HEK293T (cell line): ENCODE measurements at regions not wholly inside any gene's neighbourhood (a gene's known extent, or its start where the extent isn't known, plus 50 kb on each side); places are given as distances from the start of the nearest gene placed in this dataset.

Source experiments
- BHLHE40 ChIP-seq: fragments of 450-650 bp; IDR thresholded peaks from 2 replicates; pipeline ENCODE4 v1.6.1; 2016; ENCODE audit warnings: mild to moderate bottlenecking, moderate library complexity, borderline replicate concordance
- FOXK2 ChIP-seq: fragments of 450-650 bp; IDR thresholded peaks from 2 replicates; pipeline ENCODE4 v1.6.1; 2016; ENCODE audit warnings: mild to moderate bottlenecking
- FOXM1 ChIP-seq: fragments of 450-650 bp; IDR thresholded peaks from 2 replicates; pipeline ENCODE4 v1.6.1; 2017; ENCODE audit warnings: mild to moderate bottlenecking, borderline replicate concordance
- L3MBTL2 ChIP-seq: fragments of 450-650 bp; conservative IDR thresholded peaks from 2 replicates; pipeline ENCODE4 v1.6.1; 2016; ENCODE audit warnings: mild to moderate bottlenecking
- LEF1 ChIP-seq: fragments of 450-650 bp; IDR thresholded peaks from 2 replicates; pipeline ENCODE4 v1.6.1; 2017; ENCODE audit warnings: mild to moderate bottlenecking, borderline replicate concordance
- NFRKB ChIP-seq: fragments of 450-650 bp; IDR thresholded peaks from 2 replicates; pipeline ENCODE4 v1.6.1; 2016; ENCODE audit warnings: mild to moderate bottlenecking, moderate library complexity
- SUZ12 ChIP-seq: fragments of 450-650 bp; IDR thresholded peaks from 2 replicates; pipeline ENCODE4 v1.6.1; 2016; ENCODE audit warnings: mild to moderate bottlenecking
- TARDBP ChIP-seq: fragments of 450-650 bp; IDR thresholded peaks from 2 replicates; pipeline ENCODE4 v1.6.1; 2016

- TF ChIP-seq NFRKB (no peak), TARDBP (no peak), SUZ12 (no peak), FOXK2 (no peak), BHLHE40 (no peak), L3MBTL2 (no peak), FOXM1 (no peak), LEF1 (no peak)
Observed at GRCh38 chr12:128043317-128043716, 223.7 kb upstream of the TMEM132C start.
